HPDE6-E6E7 (cell line): ENCODE measurements at regions not wholly inside any gene's neighbourhood (a gene's known extent, or its start where the extent isn't known, plus 50 kb on each side); places are given as distances from the start of the nearest gene placed in this dataset.

Experiments used
- DNase-seq: peaks from one replicate; pipeline ENCODE4 v3.0.0; 2011; ENCODE audit warnings: missing footprints; ENCODE audit errors: extremely low spot score

DNA sequence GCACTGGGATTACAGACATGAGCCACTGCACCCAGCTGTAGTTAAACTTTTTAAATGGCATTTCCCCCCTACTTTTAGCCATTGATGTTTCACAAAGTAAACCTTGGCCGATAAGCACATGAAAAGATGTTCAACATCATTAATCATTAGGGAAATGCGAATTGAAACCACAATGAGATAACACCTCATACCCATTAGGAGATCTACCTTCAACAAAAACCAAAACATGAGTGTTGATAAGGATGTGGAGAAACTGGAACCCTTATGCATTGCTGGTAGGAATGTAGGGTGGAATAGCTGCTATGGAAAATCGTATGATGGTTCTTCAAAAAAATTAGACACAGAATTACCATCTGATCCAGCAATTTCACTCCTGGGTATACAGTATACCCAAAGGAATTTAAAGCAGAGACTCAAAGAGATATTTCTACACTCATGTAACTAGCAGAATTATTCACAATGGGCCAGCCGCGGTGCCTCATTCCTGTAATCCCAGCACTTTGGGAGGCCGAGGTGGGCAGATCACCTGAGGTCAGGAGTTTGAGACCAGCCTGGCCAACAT lies 286.5 kb upstream of the JARID2 start:
- no peak for DNase-seq

DNA sequence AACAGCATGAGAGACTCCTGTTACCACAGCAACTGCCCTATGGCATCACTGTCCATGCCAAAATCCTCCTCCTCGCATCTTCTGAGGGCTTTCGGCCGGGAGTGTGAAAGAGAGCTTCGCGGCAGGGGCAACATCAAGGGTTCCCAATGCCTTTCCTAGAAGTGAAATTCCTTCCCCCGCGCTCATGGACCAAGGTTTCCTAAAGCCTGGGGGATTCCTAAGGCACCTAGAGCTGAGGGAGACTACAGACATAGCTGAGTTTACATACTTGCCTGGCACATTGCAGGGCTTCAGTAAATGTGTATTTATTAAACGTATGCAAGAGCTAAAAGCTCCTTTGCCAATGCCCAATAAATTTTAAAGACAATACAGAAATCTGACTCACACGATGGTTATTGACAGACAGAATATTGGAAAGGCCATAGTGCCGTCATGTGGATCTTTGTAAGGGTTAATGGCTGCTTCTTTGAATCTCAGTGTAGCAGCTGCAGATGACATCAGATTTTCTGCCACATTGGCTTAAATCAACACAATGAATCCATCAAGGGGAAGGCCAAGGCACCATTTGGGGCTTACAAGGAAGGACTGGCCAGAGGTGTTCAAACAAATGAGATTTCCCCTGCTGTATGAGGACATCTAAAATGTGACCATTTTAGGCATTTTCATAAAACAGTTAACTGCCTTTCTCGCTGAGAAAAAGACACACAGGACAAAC lies 281.2 kb upstream of the JARID2 start:
- no peak for DNase-seq

DNA sequence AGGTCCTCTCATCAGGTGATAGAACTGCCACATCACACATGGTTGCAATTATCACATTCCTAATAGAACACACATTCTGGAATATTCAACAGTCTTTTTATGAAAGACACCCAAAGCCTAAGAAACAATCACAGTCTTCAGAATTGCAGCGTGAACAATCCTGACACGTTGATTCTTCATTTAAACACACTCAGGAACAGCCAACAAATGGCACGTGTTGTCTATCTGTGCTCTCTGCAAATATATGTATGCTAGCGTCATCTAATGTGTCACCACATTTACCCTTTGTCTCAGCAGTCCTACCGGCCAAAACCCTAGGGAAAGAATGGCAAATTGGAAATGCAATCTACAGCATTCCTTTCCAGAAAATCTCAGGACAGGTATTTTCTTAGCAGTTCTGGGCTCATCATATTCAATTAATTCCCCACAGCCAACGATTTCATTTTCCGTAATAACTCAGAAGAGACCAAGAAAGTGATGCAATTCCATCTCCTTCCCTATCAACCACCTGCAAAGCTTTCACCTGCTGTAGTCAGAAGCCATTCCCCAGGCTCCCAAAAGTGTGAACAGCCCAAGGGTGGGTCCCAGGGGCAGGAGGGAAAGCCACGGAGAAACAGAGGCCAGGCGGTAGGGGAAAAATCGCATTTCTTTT lies 280.3 kb upstream of the JARID2 start:
- no peak for DNase-seq

DNA sequence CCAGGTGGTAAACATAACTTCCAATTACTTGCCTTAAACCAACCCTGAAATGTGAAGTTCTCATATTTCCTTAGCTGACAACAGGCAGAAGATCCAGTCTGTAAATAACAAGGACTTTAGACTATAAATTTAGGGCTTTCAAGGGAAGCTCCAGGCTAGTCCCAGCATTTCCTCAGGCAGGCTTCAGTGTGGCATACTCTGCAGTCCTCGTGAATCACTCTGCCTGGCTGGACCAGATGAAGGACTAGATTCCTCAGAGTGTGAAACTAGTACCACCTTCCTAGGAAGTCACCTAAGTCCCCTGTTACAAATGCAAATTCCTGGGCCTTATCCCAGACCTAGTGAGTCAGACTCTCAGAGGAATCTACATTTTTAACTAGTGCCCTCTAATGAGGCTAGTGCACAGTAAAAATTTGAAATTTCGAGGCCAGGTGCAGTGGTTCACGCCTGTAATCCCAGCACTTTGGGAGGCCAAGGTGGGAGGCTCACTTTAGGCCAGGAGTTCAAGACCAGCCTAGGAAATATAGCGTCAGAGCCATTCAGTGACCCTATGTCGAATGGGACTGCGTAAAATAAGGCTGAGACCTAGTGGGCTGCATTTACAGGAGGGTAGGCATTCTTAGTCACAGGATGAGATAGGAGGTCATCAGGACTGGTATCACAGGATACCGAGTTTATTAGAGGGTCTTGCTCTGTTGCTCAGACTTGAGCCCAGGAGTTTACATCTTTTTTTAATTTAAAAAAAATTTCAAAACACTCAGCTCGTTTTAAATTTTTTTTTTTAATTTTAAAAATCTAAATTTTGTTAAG lies 279.6 kb upstream of the JARID2 start:
- no peak for DNase-seq

DNA sequence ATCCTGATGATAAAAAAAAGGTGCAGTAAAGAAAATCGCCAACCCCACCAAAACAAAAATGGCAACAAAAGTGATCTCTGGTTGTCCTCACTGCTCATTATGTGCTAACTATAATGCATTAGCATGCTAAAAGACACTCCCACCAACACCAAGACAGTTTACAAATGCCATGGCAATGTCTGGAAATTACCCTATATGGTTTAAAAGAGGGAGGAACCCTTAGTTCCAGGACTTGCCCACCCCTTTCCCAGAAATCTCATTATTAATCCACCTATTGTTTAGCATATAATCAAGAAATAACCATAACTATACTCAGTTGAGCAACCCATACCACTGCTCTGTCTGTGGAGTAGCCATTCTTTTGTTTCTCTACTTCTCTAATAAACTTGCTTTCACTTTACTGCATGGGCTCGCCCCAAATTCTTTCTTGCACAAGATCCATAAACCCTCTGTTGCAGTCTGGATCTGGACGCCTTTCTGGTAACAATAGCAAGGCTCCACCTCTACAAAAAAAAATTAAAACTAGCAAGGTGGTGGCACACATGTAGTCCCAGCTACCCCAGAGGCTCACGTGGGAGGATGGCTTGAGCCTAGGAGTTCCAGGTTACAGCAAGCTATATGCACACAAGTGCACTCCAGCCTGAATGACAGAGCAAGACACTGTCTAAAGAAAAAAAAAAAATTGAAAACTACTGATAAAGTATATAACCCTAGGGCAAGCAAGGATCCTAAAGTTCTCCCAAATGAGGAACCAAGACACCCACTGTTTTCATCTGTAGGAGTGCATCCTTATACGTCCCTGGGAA lies 278.8 kb upstream of the JARID2 start:
- DNase-seq = no peak

DNA sequence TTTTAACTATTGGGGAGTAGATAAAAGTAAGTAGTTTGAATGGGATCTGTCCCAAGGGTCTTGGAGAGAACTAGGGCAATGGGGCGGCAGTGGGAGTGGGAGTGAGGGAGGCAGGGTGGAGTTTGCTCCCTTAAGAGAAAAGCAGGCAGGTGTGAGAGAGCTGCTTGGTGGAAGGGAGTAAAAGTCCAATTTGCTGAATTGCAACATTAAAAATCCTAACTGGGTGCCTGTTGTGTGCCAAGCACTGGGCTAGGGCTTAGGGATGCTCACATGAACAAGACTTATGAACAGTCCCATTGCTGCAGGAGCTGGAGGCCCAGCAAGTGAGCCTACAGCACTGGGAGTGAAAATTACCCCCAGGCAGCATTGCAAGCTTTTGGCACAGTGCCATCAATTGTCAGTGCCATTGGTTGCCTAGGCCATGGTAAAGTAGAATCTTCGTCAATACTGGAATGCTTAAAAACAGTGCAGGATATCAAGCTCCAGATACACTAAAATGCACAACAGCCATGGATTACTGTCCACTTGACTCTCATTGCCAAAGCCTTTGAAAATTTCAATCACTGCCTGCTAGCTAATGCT lies 277.7 kb upstream of the JARID2 start:
- no peak for DNase-seq

DNA sequence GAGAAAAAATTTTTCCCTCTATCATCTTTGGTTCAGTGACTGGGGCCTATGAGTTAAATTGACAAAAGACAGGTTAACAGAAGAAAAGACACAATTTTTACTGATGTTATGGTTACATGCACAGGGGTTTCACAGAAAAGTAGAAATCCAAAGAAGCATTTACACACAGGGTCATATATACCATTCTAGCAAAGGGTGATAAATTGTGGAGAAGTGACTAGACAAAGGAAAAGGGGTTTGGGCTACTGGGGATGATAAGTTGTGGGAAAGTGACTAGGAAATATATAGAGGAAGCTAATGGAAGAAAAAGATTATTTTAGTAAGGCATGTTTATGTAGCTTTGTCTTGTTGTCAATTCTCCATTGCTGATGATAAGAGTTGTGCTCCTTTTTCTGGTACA lies 276.7 kb upstream of the JARID2 start:
- DNase-seq = no peak

DNA sequence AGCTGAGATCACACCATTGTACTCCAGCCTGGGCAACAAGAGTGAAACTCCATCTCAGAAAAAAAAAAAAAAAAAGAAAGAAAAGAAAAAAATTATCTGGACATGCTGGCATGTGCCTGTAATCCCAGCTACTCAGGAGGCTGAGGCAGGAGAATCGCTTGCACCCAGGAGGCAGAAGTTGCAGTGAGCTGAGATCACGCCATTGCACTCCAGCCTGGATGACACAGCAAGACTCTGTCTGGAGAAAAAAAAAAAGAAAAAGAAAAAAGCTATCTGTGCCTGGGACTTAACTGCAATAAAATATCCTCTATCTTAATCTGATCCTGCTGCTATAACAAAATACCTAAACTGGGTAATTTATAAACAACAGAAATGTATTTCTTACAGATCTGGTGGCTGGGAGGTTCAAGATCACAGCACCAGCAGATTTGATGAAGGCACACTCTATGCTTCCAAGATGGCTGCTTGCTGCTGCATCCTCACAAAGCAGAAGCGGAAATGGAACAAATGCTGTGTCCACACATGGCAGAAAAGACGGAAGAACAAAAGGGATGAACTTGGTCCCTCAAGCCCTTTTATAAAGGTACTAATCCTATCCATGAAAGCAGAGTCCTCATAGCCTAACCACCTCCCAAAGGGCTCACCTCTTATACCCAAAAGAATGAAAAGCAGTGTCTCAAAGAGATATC lies 273.3 kb upstream of the JARID2 start:
- DNase-seq = no peak

DNA sequence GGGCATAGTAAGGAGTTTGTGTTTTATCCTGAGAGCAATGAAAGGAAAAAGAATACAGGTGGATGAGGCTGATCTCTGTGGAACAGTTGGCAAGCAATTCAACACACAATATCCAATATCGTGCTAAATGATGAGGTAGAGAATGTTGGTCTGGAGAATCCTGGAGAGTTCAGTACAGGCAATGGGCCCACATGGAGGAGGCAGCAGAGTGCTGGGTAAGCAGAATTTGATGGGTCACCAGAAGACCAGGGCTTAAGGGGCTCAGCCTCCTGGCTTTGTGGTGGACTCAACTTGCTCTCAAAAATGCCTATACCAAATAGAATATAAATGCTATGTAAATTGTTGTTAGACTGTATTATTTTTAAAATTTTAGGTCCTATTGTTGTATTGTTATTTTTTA lies 271.5 kb upstream of the JARID2 start:
- DNase-seq = no peak

DNA sequence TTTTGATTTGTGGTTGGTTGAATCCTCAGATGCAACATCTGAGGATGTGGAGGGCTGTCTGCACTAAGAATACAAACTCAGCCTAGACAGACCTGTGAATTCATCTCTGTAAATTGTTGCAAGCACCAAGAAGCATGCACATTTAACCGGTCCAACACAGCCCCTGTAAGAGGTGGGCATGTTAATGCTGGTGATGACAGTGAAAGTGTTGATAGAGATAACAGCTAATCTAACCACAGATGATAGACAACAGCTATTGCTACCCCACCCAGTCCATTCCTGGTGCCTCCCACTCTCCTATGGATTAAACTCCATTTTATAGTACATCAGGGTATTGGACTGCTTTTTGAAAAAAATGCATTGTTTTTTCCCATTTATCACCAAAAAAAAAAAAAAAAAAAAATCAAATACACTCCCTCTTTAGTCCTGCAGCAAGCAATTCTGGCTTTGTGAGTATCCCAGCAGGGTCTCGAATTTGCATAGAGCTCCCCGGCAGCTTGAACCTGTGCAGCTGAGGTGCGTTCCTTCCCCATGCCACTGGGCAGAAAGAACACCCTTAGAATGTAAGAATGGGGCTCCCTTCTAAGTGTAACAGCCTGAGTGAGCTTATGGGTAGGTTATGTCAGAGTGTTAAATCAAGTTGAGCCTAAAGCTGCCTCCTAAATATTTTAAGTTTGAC lies 270.9 kb upstream of the JARID2 start:
- DNase-seq = no peak

DNA sequence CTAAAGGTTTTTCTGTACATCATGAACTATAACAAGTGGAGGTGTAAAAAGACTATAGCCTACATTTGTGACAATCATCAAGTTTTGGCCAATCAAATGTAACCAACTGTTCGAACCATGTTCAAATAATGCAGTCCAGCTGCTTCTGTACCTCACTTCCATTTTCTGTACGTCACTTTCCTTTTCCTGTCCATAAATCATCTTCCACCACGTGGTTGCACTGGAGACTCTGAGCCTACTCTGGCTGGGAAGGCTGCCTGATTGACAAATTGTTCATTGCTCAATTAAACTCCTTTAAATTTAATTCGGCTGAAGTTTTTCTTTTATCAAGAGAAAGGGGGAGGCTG lies 270.4 kb upstream of the JARID2 start:
- DNase-seq = no peak

DNA sequence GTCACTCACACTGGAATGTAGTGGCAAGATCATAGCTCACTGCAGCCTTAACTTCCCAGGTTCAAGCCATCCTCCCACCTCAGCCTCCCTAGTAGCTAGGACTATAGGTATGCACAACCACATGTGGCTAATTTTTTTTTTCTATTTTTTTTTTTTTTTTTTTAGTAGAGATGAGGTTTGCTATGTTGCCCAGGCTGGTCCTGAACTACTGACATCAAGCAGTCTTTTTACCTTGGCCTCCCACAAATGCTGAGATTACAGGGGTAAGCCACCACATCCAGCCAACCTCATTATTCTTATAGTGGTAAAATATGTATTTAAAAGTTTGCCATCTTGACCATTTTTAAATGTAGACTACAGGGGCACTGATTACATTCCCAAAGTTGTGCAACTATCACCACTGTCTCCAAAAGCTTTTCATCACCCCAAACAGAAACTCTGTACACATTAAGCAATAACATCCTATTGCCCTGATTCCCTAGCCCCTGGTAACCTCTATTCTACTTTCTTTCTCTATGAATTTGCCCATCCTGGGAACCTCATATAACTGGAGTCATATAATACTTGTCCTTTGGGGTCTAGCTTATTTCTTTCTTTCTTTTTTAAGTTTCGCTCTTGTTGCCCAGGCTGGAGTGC lies 268.0 kb upstream of the JARID2 start:
- DNase-seq = no peak

DNA sequence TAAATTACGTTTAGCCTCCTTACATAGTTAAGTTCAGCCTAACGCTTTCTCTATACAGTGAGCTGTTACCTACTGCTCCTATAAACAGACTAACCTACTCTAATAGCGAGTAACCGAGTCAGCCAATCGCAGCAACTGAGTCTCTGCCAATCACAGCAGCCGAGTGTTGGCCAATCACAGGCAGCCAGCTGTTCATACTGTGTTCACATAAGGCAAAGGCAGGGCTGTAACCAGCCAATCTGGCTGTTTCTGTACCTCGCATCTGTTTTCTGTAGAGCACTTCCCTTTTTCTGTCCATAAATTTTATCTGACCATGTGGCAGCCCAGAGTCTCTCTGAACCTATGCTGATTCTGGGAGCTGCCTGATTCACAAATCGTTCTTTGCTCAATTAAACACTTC lies 263.9 kb upstream of the JARID2 start:
- no peak for DNase-seq

DNA sequence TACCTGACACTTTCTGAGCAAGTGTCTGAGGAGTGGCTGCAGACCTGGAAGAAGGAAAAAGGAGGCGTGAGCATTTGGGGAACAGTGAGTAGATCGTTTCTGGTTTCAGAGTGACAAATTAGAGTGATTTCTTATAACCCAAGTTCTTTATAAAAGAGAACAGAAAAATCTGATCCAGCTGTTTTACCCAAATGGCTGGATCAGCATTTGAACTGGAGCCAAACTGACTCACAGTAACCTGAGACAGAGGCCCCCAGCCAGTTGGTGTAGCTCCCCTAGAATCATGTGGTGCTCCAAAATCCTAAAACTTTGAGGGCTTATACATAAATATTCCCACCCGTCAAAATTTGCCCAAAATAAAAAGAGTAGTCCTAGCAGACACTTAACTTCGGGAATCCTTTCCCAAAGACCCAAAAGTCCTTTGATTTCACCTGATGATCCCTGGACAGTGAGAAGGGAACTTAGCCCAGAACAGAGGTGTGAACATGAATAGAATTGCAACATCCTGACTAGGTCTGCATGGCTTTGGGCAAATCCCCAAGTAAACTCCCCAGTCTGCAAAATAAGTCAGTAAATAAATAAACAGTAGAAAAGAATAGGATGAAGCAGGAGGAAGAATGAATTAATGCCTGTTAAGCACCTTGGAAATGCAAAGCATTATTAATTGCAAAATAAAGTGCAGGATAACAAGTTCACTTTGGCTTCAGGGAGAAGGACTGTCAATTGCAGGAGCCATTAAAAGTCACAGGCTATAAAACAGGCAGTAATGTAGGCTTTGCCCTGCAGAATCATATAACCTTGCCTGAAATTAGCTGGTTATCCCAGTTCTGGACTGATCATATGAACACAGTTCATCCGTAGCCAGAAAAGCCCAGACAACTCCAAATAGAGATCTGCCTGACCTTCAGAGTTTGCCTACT lies 262.0 kb upstream of the JARID2 start:
- DNase-seq = no peak

DNA sequence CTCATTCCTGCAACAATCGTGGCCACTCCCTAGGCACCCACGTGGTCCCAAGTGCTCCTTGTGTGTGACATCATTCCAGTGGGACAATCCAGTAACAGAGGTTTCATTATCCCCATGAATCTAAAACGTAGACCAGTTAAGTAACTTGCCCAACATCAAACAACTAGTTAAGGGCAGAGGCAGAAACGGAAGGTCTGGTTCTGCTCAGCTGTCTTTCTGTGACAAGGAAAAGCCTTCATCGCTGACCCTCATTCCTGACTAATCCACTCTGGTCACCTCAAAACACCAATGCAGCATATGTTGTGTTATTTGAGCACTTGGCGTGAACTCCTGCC lies 261.4 kb upstream of the JARID2 start:
- DNase-seq = no peak

DNA sequence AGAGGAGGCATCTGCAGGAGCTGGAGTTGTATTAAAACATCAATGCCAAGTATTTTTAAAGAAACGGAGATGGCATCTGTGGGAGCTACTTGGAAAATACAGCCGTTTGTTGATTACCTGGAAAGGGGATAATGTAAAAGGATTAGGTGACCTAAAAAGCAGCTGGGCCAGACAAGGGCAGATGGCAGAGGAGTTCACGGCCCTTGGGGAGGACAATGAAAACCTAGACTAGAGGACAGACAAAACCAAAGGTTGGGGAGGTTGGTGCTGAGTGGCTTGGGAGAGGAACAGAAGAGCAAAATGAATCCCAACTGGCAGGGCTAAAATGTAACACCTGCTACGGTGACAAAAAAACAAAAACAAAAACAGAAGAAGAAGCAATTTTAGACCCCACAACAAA lies 260.5 kb upstream of the JARID2 start:
- no peak for DNase-seq

DNA sequence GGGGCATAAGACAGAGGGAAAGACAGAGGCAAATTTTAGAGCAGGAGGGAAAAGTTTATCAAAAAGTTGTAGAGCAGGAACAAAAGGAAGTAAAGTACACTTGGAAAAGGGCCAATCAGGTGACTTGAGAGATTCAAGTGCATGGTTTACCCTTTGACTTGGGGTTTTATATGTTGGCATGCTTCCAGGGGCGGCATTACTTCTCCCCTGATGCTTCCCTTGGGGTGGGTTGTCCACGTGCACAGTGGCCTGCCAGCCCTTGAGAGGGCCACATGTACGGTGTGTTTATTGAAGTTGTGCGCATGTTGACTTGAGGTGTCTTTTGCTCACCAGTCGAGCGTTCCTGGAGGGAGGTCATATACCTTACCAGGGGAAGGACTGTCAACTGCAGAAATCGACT lies 259.5 kb upstream of the JARID2 start:
- no peak for DNase-seq

DNA sequence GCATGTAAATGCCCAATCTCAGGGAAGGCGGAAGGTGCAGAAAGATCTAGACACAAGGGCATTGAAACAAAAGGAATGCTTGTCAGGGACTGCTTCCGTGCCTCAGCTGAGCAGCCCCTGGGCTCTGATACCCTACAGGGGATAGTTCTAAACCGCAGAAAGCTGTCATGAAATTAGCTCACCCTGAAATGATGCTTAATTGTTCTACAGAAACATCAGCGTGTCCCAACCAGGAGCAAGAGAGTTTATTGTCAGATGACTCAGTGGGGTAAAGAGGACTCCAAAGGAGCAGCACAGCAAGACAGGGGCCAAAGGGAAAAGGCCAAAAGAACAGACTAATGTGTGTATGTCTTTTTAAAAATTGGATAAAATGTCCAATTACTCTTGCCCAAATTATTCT lies 258.4 kb upstream of the JARID2 start:
- no peak for DNase-seq

DNA sequence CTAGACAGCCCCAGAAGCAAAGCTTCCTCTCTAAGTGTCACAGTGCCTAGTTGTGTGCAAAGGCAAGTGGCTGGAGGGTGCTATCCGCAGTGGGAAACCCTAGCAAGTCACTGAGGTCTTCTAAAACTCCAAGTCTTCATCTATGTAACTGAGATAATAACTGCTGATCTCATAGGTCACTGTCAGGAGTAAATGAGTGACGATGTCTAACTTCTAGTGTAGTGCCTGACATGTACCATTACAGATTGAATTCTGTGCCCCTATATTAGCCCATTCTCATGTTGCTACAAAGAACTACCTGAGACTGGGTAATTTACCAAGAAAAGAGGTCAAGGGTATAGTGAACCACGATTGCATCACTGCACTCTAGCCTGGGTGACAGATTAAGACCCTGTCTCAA lies 253.5 kb upstream of the JARID2 start:
- no peak for DNase-seq
